Peyer's patch (tissue), 4 donors: ENCODE measurements at regions not wholly inside any gene's neighbourhood (a gene's known extent, or its start where the extent isn't known, plus 50 kb on each side); places are given as distances from the start of the nearest gene placed in this dataset.

Source experiments
- DNase-seq, 3 donors: peaks; one replicate each; pipeline ENCODE4 v3.0.0-alpha.2; 2017 to 2019
- H3K27ac ChIP-seq, 4 donors: fragments of 200-600 bp; sonication (generic); one replicate each; pipeline ENCODE4 v1.5.1; 2016 to 2019
- H3K27me3 ChIP-seq, 2 donors: fragments of 200-600 bp; sonication (generic); one replicate each; pipeline ENCODE4 v1.5.1; 2019
- H3K36me3 ChIP-seq, 3 donors: fragments of 200-600 bp; sonication (generic); one replicate each; pipeline ENCODE4 v1.5.1; 2016 to 2019
- H3K4me1 ChIP-seq, 4 donors: fragments of 200-600 bp; sonication (generic); one replicate each; pipeline ENCODE4 v1.5.1; 2016 to 2019
- H3K4me3 ChIP-seq, 4 donors: fragments of 200-600 bp; sonication (generic); 1 replicate in 3 of 4; 2 replicates in 1 of 4; pipeline ENCODE4 v1.5.1; 2016 to 2019; ENCODE audit warnings: mild to moderate bottlenecking in 1 of 4
- H3K9me3 ChIP-seq, 4 donors: fragments of 200-600 bp; sonication (generic); one replicate each; pipeline ENCODE4 v1.5.1; 2016 to 2019; ENCODE audit warnings: mild to moderate bottlenecking in 1 of 4
- CTCF ChIP-seq, 6 experiments: fragments of 450-650 bp in 4 of 6; fragments of 200-600 bp in 2 of 6; sonication (generic) in 1 of 6; IDR thresholded peaks; one replicate each; pipeline ENCODE4 v1.5.1; 2017 to 2019; ENCODE audit warnings: antibody characterized with exemption in 6 of 6, mild to moderate bottlenecking in 3 of 6, moderate library complexity in 1 of 6
- POLR2A ChIP-seq, 2 donors: fragments of 450-650 bp; IDR thresholded peaks; one replicate each; pipeline ENCODE4 v1.5.1; 2017; ENCODE audit warnings: antibody characterized with exemption in 2 of 2, mild to moderate bottlenecking in 2 of 2, moderate library complexity in 2 of 2

- Histone ChIP-seq H3K27ac (no peak overlapping the region), H3K4me1 (no peaks in the 10 kb centered on the region), H3K27me3 (no peaks in the 10 kb centered on the region), H3K4me3 (no peak overlapping the region), H3K9me3 (no peaks in the 10 kb centered on the region), H3K36me3 (no peaks in the 10 kb centered on the region)
- DNase-seq: no peak
- TF ChIP-seq POLR2A (IDR thresholded peaks at IDR 0.05): no peak
These were observed 574.5 kb downstream of the ZWINT start for GRCh38 chr10:55786461-55787050.

DNA sequence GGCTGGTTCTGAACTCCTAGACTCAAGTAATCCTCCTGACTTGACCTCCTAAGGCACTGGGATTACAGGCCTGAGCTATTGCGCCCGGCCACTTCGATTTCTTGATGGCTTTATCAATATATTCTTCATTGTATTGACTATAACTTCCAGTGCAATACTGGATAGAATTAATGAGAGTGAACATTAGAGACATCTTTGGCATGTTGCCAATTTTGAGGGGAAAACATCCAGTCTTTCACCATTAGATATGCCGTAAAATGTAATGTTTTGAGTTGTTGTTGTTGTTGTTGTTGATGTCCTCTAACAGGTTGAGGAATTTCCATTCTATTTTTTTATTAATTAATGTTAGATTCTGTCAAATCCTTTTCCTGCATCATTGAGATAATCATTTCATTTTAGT lies 578.9 kb downstream of the ZWINT start:
- DNase-seq: no peak
- TF ChIP-seq POLR2A (IDR thresholded peaks at IDR 0.05) (no peak), CTCF (IDR thresholded peaks at IDR 0.05) (no peak)
- Histone ChIP-seq H3K4me3 (no peak overlapping the region), H3K36me3 (no peaks in the 10 kb centered on the region), H3K4me1 (no peaks in the 10 kb centered on the region), H3K9me3 (no peaks in the 10 kb centered on the region), H3K27ac (no peak overlapping the region), H3K27me3 (no peaks in the 10 kb centered on the region)

DNA sequence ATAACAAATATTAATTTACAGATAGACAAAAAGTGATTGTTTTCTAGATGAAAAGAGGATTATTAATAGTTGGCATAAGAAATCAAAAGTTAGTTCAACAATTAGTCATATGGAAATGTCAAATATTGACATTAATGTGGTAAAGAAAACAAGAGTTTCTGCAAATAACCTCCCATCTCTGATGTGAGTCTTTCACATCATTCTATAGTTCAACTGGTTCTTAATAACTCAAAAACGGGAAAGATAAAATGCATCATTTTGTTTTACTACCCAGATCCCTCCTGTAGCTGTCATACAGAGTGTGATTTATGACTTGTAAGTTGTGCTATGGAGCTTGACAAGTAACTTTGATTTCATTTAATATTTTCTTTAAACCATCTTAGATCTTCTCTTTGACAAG lies 594.8 kb downstream of the ZWINT start:
- Histone ChIP-seq H3K4me3 (no peak overlapping the region), H3K9me3 (no peaks in the 10 kb centered on the region), H3K27me3 (no peaks in the 10 kb centered on the region), H3K36me3 (no peaks in the 10 kb centered on the region), H3K4me1 (no peaks in the 10 kb centered on the region), H3K27ac (no peak overlapping the region)
- no peak for TF ChIP-seq CTCF (IDR thresholded peaks at IDR 0.05)
- no peak for TF ChIP-seq POLR2A (IDR thresholded peaks at IDR 0.05)
- DNase-seq: no peak

DNA sequence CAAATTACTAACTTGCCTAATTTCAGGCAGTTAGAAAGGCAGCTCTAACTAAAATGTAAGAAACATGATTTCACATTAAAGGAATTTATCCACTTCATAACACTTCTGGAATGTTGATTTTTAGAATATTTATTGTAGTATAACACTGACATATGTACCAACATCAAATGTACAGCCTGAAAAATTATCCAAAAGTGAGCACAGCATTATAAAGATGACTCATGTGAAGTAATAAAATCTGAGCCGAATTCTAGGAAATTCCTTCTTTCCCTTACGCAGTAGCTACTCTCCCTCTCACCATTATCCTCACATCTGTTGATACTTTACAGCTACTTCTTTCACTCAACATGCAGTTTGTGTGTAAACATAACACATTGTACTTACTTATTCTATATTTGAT lies 610.6 kb downstream of the ZWINT start:
- H3K4me1 ChIP-seq: no peaks in the 10 kb centered on the region
- no peaks in the 10 kb centered on the region for H3K27me3 ChIP-seq
- DNase-seq: no peak
- no peaks in the 10 kb centered on the region for H3K9me3 ChIP-seq
- H3K36me3 ChIP-seq: no peaks in the 10 kb centered on the region
- H3K27ac ChIP-seq: no peak overlapping the region
- H3K4me3 ChIP-seq: no peak overlapping the region
- no peak for TF ChIP-seq POLR2A (IDR thresholded peaks at IDR 0.05)
- no peak for TF ChIP-seq CTCF (IDR thresholded peaks at IDR 0.05)

DNA sequence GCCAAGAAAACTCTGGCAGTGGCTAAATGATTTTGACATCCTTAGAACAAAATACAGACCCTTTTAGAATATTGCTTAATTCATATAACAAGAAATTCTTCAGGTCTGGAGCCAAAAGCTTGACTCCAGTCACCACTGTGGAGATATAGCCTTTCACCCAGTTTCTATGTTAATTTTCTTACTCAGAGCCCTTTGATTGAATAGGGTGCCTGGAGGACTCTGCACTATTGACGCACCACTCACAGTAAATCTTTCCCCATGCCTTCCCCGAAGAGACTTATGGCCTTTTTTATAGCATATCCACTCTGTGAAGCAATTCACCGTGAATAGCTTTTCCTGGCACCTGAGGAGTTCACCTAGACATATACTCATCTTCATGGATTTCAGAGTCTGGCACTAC lies 613.8 kb downstream of the ZWINT start:
- peak in 1 of 3 donors; percentile 63 for DNase-seq
- no peaks in the 10 kb centered on the region for H3K27me3 ChIP-seq
- H3K36me3 ChIP-seq: no peaks in the 10 kb centered on the region
- no peak for TF ChIP-seq CTCF (IDR thresholded peaks at IDR 0.05)
- TF ChIP-seq POLR2A (IDR thresholded peaks at IDR 0.05): no peak
- H3K4me1 ChIP-seq: no peaks in the 10 kb centered on the region
- no peaks in the 10 kb centered on the region for H3K9me3 ChIP-seq
- peak overlapping the region in 1 of 4 donors; percentile 22 for H3K27ac ChIP-seq
- H3K4me3 ChIP-seq: no peak overlapping the region

DNA sequence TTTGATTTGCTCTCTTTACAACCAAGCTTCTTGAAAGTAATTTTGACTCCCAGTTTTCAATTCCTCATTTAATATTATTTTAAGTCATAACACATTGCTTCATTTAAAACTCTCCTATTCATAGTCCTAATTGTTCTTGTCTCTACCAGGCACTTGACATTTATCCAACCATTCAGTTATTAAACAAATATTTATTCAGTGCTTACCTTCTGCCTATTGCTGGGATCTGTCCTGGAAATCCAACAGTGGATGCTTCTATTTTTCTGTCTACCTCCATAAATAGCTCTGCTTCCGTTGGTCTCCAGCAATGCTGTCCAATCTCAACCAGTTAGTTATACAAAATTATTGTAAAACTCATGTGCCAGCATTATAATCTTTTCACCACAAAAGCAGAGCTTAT lies 615.1 kb downstream of the ZWINT start:
- no peaks in the 10 kb centered on the region for H3K9me3 ChIP-seq
- H3K27me3 ChIP-seq: no peaks in the 10 kb centered on the region
- no peak for DNase-seq
- no peak overlapping the region for H3K4me3 ChIP-seq
- H3K36me3 ChIP-seq: no peaks in the 10 kb centered on the region
- TF ChIP-seq CTCF (IDR thresholded peaks at IDR 0.05) (no peak), POLR2A (IDR thresholded peaks at IDR 0.05) (no peak)
- H3K27ac ChIP-seq: no peak overlapping the region
- no peaks in the 10 kb centered on the region for H3K4me1 ChIP-seq
